Naive thymus-derived CD4-positive, alpha-beta T cell (primary cell): ENCODE measurements at regions not wholly inside any gene's neighbourhood (a gene's known extent, or its start where the extent isn't known, plus 50 kb on each side); places are given as distances from the start of the nearest gene placed in this dataset.
A peak's percentile ranks its signal among the peaks of the same experiment; 100 is the strongest.

ENCODE experiments used
- ATAC-seq: fragments of 150-1000 bp; cut with Tn5 transposase; 2 replicates; pipeline ENCODE4 v1.10.0; 2021; ENCODE audit warnings: mild to moderate bottlenecking, moderate library complexity
- CTCF ChIA-PET: fragments of 350-600 bp; sonication (Branson Sonifier 250); formaldehyde crosslinking; loops from one replicate; lab custom pipeline; 2021; ENCODE audit warnings: antibody characterized with exemption; lab: Charles Lee
- POLR2A ChIA-PET: fragments of 350-600 bp; sonication (Branson Sonifier 250); formaldehyde crosslinking; loops from one replicate; lab custom pipeline; 2021; ENCODE audit warnings: antibody characterized with exemption, inconsistent platforms; lab: Charles Lee
- DNase-seq, 9 donors: peaks; one replicate each; pipeline versions ENCODE4 v3.0.0 to v3.0.0-alpha.2; 2020 to 2022; ENCODE audit warnings: mixed read lengths in 1 of 9
- H3K27ac ChIP-seq: one replicate; pipeline ENCODE4 v1.7.0; 2013; ENCODE audit warnings: mild to moderate bottlenecking, low read depth, low read length, moderate library complexity
- H3K27me3 ChIP-seq, 2 donors: one replicate each; pipeline ENCODE4 v1.7.0; 2013; ENCODE audit warnings: low read length in 2 of 2, mild to moderate bottlenecking in 2 of 2, moderate library complexity in 2 of 2; ENCODE audit not compliant: control insufficient read depth in 2 of 2, insufficient read depth in 2 of 2
- H3K36me3 ChIP-seq, 3 experiments: 1 replicate in 2 of 3; 2 replicates in 1 of 3; pipeline ENCODE4 v1.7.0; 2013; ENCODE audit warnings: low read length in 3 of 3, mild to moderate bottlenecking in 3 of 3, moderate library complexity in 1 of 3; ENCODE audit not compliant: insufficient read depth in 3 of 3, control insufficient read depth in 2 of 3
- H3K4me1 ChIP-seq, 2 donors: one replicate each; pipeline ENCODE4 v1.7.0; 2013; ENCODE audit warnings: low read length in 2 of 2, mild to moderate bottlenecking in 2 of 2, moderate library complexity in 1 of 2; ENCODE audit not compliant: control insufficient read depth in 2 of 2, insufficient read depth in 2 of 2
- H3K4me3 ChIP-seq: 2 replicates; pipeline ENCODE4 v1.7.0; 2013; ENCODE audit warnings: mild to moderate bottlenecking, low read length
- H3K9me3 ChIP-seq, 3 experiments: 1 replicate in 2 of 3; 2 replicates in 1 of 3; pipeline ENCODE4 v1.7.0; 2013; ENCODE audit warnings: low read length in 3 of 3; ENCODE audit not compliant: control insufficient read depth in 2 of 3
- H3K27ac Mint-ChIP-seq, 9 donors: one replicate each; pipeline ENCODE4 v1.8.0; 2020 to 2022; ENCODE audit warnings: mixed read lengths in 9 of 9, mild to moderate bottlenecking in 8 of 9, moderate library complexity in 5 of 9, inconsistent platforms in 2 of 9
- H3K27me3 Mint-ChIP-seq, 5 donors: one replicate each; pipeline ENCODE4 v1.8.0; 2021 to 2022; ENCODE audit warnings: mixed read lengths in 5 of 5, mild to moderate bottlenecking in 1 of 5
- H3K36me3 Mint-ChIP-seq, 5 donors: one replicate each; pipeline ENCODE4 v1.8.0; 2020 to 2022; ENCODE audit warnings: mixed read lengths in 5 of 5, mild to moderate bottlenecking in 3 of 5, inconsistent platforms in 1 of 5
- H3K4me1 Mint-ChIP-seq, 7 donors: one replicate each; pipeline ENCODE4 v1.8.0; 2020 to 2022; ENCODE audit warnings: mixed read lengths in 7 of 7, mild to moderate bottlenecking in 3 of 7, inconsistent platforms in 1 of 7
- H3K4me3 Mint-ChIP-seq, 10 donors: one replicate each; pipeline ENCODE4 v1.8.0; 2020 to 2022; ENCODE audit warnings: mild to moderate bottlenecking in 10 of 10, mixed read lengths in 10 of 10, moderate library complexity in 6 of 10, inconsistent platforms in 2 of 10
- H3K9me3 Mint-ChIP-seq, 11 donors: one replicate each; pipeline ENCODE4 v1.8.0; 2020 to 2022; ENCODE audit warnings: mixed read lengths in 11 of 11, mild to moderate bottlenecking in 4 of 11, inconsistent platforms in 1 of 11, moderate library complexity in 1 of 11
- intact Hi-C, 2 donors: fragments of 100-400 bp; cut with micrococcal nuclease; formaldehyde crosslinking; loops; one replicate each; pipeline ENCODE4 v1.15.1; 2023

DNA sequence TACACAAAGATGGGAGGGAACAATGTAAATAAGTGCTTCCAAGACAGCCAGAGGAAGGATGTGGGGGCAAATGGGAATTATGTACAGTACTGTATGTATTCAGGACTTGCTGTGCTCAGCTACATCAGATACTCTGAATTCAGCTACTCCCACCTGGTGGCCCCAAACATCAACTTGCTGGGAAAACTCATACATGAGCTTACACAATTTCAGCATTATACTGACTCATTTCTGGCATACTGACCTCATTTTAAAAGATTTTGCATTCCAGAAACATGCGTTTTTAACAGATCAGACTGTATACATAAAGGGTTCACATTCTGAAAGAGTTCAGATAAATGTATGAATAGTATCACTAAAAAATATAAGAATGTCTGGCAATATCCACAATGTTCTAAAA is 59.7 kb downstream of the GPX5 start:
- Mint-ChIP-seq H3K27ac (no peak overlapping the region), H3K36me3 (peaks cover 0 to 21% (median 7%) of the 10 kb centered on the region in 5 donors), H3K4me1 (peaks cover 11 to 42% (median 31%) of the 10 kb centered on the region in 7 donors), H3K27me3 (peaks cover 40 to 79% (median 59%) of the 10 kb centered on the region in 5 donors), H3K4me3 (no peak overlapping the region), H3K9me3 (peaks cover 0 to 26% (median 9%) of the 10 kb centered on the region in 11 donors)
- no peak overlapping the region for H3K27ac ChIP-seq
- H3K9me3 ChIP-seq = peaks cover 0 to 5% (median 0%) of the 10 kb centered on the region in 3 experiments
- peaks cover 10 to 17% of the 10 kb centered on the region in 2 donors for H3K27me3 ChIP-seq
- DNase-seq (no peak), ATAC-seq (no peak)
- H3K36me3 ChIP-seq = no peaks in the 10 kb centered on the region
- CTCF ChIA-PET = interaction anchor here (0.6 to 1.9 kb wide), 2 partner anchors 90 to 902 kb away, joined by 3 to 4 read pairs; no protein-coding TSS in a partner anchor
- POLR2A ChIA-PET = interaction anchor here (0.7 kb wide), 1 partner anchor 506 kb away, joined by 4 read pairs; no protein-coding TSS in a partner anchor
- no peak overlapping the region for H3K4me3 ChIP-seq
- H3K4me1 ChIP-seq = peaks cover 0 to 9% of the 10 kb centered on the region in 2 donors
- intact Hi-C loops = loop anchor here (5.0 to 10.0 kb wide), 5 partner anchors 43 to 1401 kb away; partner anchors contain the start of genes ZSCAN12 (in 1 of the 2) and ZSCAN26 (in 1 of the 2)

DNA sequence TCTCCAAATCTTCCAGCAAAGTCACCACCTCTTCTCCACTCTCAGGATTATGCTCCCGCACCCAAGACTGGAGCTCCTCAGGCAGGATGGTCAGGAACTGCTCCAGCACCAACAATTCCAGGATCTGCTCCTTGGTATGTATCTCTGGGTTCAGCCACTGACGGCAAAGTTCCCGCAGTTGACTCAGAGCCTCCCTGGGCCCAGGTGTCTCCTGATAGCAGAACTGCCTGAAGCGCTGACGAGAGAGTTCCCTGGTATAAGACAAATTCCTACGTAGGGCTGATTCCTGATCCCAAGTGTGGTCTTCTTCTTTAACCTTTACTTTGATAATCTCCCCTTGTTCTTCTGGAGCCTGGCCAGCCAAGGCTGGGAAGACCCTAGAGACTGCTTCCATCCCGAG is 60.6 kb downstream of the GPX5 start:
- H3K4me1 ChIP-seq = peaks cover 0 to 9% of the 10 kb centered on the region in 2 donors
- no peak for ATAC-seq
- Mint-ChIP-seq H3K27ac (peak overlapping the region in 3 of 9 donors; percentile 63 to 84 (median 71)), H3K9me3 (peaks cover 0 to 34% (median 10%) of the 10 kb centered on the region in 11 donors), H3K4me3 (peak overlapping the region; percentile 82 to 90 (median 88)), H3K4me1 (peaks cover 11 to 43% (median 34%) of the 10 kb centered on the region in 7 donors), H3K36me3 (peaks cover 0 to 21% (median 9%) of the 10 kb centered on the region in 5 donors), H3K27me3 (peaks cover 50 to 85% (median 69%) of the 10 kb centered on the region in 5 donors)
- ChIA-PET POLR2A (no interaction called here), CTCF (interaction anchor here (0.7 to 0.9 kb wide), 2 partner anchors 90 to 251 kb away, joined by 3 read pairs; no protein-coding TSS in a partner anchor)
- DNase-seq = no peak
- intact Hi-C loops = loop anchor here (2.0 to 10.0 kb wide), 8 partner anchors 44 to 1402 kb away; partner anchors contain the start of genes ZSCAN12 (in 2 of the 2), ZKSCAN4 (in 1 of the 2), ZNF391 (in 1 of the 2) and ZSCAN26 (in 1 of the 2)
- no peak overlapping the region for H3K27ac ChIP-seq
- H3K27me3 ChIP-seq = peaks cover 10 to 23% of the 10 kb centered on the region in 2 donors
- no peaks in the 10 kb centered on the region for H3K36me3 ChIP-seq
- peak overlapping the region; percentile 54 for H3K4me3 ChIP-seq
- H3K9me3 ChIP-seq = peaks cover 0 to 5% (median 0%) of the 10 kb centered on the region in 3 experiments

DNA sequence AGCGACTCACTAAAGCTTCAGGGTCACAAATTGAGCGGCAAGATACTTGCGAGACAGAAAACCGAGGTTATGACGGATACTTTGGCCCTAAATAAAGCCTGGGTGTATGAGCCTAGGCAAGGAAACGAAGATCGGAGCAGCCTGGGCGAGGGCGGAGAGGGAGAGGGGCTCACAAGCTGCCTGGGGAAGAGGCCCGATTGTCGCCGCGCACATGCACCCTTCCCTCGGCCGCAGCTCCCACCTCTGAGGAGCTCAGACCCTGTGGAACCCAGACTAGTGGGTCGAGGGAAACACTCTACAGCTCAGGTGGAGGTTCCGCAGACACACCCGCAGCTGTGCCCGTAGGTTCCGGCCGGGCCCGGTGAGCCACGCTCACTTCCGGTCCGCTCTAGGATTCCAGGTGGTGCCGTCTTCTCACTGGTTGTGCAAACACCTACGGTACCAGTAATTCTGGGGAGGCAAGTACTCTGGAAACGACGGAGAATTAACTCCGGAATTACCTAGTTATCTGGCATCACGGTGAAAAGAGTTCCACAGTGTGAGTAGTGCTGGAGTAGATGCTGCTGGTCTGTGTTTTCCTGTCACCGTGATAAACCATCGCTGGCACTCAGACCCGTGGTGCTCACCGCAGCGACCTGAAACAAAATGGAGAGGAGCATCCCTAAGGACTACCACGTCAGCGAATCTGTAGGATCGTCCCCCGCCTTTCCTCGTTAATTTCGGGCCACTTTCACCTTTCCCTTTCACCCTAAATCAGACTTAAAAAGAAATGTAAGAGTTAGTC is 61.5 kb downstream of the GPX5 start:
- H3K27me3 Mint-ChIP-seq = peaks cover 57 to 85% (median 76%) of the 10 kb centered on the region in 5 donors
- Histone ChIP-seq H3K27ac (no peak overlapping the region), H3K27me3 (peaks cover 10 to 28% of the 10 kb centered on the region in 2 donors), H3K36me3 (no peaks in the 10 kb centered on the region), H3K4me1 (peaks cover 0 to 9% of the 10 kb centered on the region in 2 donors), H3K9me3 (peaks cover 0 to 5% (median 0%) of the 10 kb centered on the region in 3 experiments), H3K4me3 (peak overlapping the region; percentile 54)
- intact Hi-C loops = loop anchor here (1.0 to 10.0 kb wide), 9 partner anchors 45 to 1402 kb away; partner anchors contain the start of genes ZSCAN12 (in 2 of the 2), ZKSCAN4 (in 1 of the 2), ZNF391 (in 1 of the 2) and ZSCAN23 (in 1 of the 2)
- peaks cover 0 to 42% (median 10%) of the 10 kb centered on the region in 11 donors for H3K9me3 Mint-ChIP-seq
- CTCF ChIA-PET = interaction anchor here (0.6 to 0.9 kb wide), 3 partner anchors 91 to 1440 kb away, joined by 3 read pairs; no protein-coding TSS in a partner anchor
- H3K27ac Mint-ChIP-seq = peak overlapping the region in 8 of 9 donors; percentile 5 to 88 (median 60)
- peak; percentile 29 to 70 (median 60) for DNase-seq
- peaks cover 11 to 43% (median 34%) of the 10 kb centered on the region in 7 donors for H3K4me1 Mint-ChIP-seq
- H3K4me3 Mint-ChIP-seq = peak overlapping the region; percentile 82 to 90 (median 88)
- H3K36me3 Mint-ChIP-seq = peaks cover 0 to 21% (median 9%) of the 10 kb centered on the region in 5 donors
- peak; percentile 77 for ATAC-seq
- POLR2A ChIA-PET = no interaction called here

DNA sequence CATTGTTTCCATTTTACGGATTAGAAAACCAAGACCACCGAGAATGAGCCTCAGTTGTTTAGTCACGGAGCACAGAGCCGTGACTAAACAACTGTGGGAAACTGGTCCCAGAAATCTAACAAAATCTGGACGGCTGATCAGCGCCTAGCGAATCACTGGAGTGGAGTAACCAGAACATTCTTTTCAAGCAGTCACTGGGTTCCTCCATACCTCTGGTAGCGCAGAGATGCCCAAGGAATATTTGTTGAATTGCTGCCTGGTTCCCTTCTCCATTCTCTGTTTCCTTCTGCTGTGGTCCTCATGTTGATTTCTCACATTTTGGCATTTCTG is 62.0 kb downstream of the GPX5 start:
- no peak for ATAC-seq
- H3K27ac Mint-ChIP-seq = peak overlapping the region in 1 of 9 donors; percentile 30
- Histone ChIP-seq H3K9me3 (peaks cover 0 to 5% (median 0%) of the 10 kb centered on the region in 3 experiments), H3K4me3 (peak overlapping the region; percentile 54), H3K36me3 (no peaks in the 10 kb centered on the region), H3K4me1 (peaks cover 0 to 9% of the 10 kb centered on the region in 2 donors), H3K27ac (no peak overlapping the region), H3K27me3 (peaks cover 13 to 28% of the 10 kb centered on the region in 2 donors)
- H3K9me3 Mint-ChIP-seq = peaks cover 0 to 42% (median 10%) of the 10 kb centered on the region in 11 donors
- peaks cover 0 to 21% (median 7%) of the 10 kb centered on the region in 5 donors for H3K36me3 Mint-ChIP-seq
- no peak for DNase-seq
- peaks cover 63 to 87% (median 75%) of the 10 kb centered on the region in 5 donors for H3K27me3 Mint-ChIP-seq
- intact Hi-C loops = loop anchor here (1.0 to 10.0 kb wide), 9 partner anchors 45 to 1403 kb away; partner anchors contain the start of genes ZSCAN12 (in 2 of the 2), ZKSCAN4 (in 1 of the 2), ZNF391 (in 1 of the 2) and ZSCAN23 (in 1 of the 2)
- POLR2A ChIA-PET = no interaction called here
- H3K4me1 Mint-ChIP-seq = peaks cover 11 to 43% (median 34%) of the 10 kb centered on the region in 7 donors
- CTCF ChIA-PET = no interaction called here
- peak overlapping the region; percentile 82 to 90 (median 88) for H3K4me3 Mint-ChIP-seq

DNA sequence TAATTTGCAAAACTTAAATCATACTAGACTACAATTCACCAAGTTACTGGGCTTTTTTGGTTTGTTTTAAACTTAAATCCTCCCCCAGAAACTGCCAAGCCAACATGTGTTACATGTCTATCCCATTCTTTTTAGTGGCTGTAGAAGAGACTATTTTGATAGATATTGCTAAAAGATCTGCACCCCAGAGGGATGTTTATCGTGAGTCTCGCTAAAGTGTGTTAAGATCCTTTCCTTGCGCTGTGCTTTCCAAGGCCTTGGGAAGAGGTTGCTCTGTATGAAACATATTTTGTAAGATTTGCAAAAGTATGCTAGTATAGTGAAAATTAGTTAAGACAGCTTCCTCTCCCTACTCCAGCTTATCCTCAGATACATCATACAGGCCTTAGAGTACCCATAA is 63.0 kb downstream of the GPX5 start:
- Histone ChIP-seq H3K27ac (no peak overlapping the region), H3K36me3 (no peaks in the 10 kb centered on the region), H3K27me3 (peaks cover 14 to 28% of the 10 kb centered on the region in 2 donors), H3K4me1 (peaks cover 0 to 9% of the 10 kb centered on the region in 2 donors), H3K9me3 (peaks cover 0 to 5% (median 0%) of the 10 kb centered on the region in 3 experiments), H3K4me3 (no peak overlapping the region)
- no peak for DNase-seq
- ATAC-seq = no peak
- H3K27me3 Mint-ChIP-seq = peaks cover 70 to 92% (median 80%) of the 10 kb centered on the region in 5 donors
- peaks cover 0 to 42% (median 10%) of the 10 kb centered on the region in 11 donors for H3K9me3 Mint-ChIP-seq
- peaks cover 11 to 43% (median 34%) of the 10 kb centered on the region in 7 donors for H3K4me1 Mint-ChIP-seq
- POLR2A ChIA-PET = interaction anchor here (0.9 kb wide), 1 partner anchor 93 kb away, joined by 3 read pairs; no protein-coding TSS in a partner anchor
- intact Hi-C loops = loop anchor here (5.0 to 10.0 kb wide), 5 partner anchors 46 to 1404 kb away; partner anchors contain the start of genes ZSCAN12 (in 1 of the 2) and ZSCAN26 (in 1 of the 2)
- CTCF ChIA-PET = no interaction called here
- peak overlapping the region in 9 of 10 donors; percentile 21 to 77 (median 43) for H3K4me3 Mint-ChIP-seq
- peaks cover 0 to 21% (median 7%) of the 10 kb centered on the region in 5 donors for H3K36me3 Mint-ChIP-seq
- H3K27ac Mint-ChIP-seq = peak overlapping the region in 5 of 9 donors; percentile 6 to 51 (median 19)
